SKM-1 treated with dmso at 0.1 percent for 144 hours (cell line): ENCODE measurements at regions not wholly inside any gene's neighbourhood (a gene's known extent, or its start where the extent isn't known, plus 50 kb on each side); places are given as distances from the start of the nearest gene placed in this dataset.

Experiments
- DNase-seq: peaks from one replicate; lab custom pipeline; 2025; ENCODE audit not compliant: unreplicated experiment; lab: John Stamatoyannopoulos, UW

DNA sequence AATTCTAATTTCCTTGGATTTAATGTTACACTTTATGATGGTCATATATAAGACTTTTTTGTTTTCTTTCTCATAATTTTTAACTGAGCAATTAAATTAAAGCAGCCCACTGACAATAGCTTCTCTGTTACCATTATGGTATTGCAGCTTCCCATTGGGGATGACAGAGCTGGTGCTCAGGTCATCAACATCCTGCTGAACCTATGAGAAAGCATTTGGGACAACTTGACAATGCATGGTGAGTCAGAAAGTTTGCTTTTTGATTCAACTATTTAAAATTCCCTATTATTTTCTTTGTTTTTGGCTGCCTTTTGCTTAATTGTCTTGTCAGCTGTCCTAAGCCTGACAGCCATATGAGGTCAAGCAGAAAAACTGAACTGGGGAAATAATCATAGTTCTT is 487.4 kb upstream of the RIOK2 start:
- no peak for DNase-seq

DNA sequence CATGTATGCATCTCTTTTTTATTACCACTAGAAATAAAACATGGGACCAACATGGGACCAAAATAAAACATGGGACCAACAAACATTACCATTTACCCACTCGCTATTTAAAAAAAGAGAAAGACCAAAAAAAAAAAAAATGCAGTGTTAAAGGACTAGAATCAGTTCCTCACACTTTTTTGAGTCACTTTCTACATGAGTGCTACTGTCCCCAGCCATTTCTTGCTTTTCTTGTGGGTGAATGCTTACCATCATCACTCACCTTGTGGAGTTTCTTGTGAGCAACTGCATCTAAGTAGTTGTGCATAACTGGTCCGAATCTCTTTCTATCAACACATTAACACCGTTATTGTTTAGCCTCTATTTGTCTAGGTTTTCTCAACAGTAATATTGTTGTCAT is 493.6 kb upstream of the RIOK2 start:
- no peak for DNase-seq

DNA sequence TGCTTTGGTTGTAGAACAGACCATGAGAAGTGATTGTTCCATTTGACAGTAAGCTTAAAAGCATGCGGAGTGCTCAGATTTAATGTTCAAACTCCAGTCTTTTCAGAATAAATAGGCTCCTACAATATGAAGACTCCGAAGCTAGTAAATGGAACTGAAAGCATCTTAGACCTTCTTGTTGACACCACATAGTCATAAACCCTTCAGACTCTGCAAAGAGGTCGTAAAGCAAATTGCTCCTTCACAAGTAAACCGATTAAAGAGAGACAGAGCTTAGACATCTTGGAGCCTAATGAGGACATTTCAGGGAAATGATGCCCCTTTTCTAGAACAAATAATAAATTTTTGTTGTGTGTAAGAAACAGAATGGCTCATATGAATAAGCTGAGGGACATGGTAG is 511.0 kb upstream of the RIOK2 start:
- no peak for DNase-seq

DNA sequence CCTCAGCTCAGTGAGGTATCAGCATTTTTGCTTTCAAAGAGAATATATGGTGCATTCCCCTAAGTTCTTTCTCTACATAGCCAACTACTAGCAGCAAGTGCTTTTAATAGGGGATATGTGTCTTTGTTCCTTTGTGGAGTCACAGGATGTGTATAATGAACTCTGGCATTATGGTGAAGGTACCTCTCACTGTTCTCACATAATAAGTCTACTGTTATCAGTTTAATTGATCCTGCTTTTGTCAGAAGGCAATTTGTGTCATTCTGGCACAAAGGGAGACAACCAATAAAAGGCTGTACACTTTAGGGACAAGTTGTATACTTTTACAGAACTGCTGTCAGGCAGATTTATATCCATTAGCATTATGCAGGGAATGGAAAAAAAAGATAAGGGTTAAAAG is 531.4 kb upstream of the RIOK2 start:
- DNase-seq, result no peak

DNA sequence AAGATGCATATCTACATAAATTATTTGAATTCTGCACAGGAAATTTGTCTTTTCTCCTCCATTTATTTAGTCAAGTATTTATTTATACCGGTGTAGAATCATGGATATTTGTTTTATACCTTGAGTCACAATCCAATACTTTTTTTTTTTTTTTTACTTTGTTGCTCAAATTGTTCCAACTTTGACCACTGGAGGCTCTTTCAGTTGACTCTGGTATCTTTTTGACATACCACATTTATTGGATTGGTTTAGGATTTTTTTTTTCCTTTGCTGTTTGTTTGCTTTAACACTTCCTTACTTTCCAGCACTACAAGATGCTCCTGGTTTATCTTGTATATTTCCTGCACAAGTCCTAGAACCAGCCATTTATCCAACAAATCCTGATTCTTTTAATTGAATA is 543.1 kb upstream of the RIOK2 start:
- no peak for DNase-seq

DNA sequence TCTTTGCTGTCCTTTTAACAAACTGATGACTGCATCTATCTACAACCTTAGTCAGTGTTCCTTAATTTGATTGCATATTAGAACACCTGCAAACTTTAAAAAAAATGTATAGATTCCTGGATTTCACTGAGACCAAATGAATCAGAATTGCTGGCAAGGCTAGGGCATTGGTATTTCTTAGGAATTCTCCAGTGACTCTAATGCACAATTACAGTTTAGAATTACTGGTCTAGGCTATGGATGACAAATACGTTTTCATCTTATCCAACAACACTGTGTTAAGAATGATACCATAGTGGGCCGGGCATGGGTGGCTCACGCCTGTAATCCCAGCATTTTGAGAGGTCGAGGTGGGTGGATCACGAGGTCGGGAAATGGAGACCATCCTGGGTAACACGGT is 545.9 kb upstream of the RIOK2 start:
- no peak for DNase-seq

DNA sequence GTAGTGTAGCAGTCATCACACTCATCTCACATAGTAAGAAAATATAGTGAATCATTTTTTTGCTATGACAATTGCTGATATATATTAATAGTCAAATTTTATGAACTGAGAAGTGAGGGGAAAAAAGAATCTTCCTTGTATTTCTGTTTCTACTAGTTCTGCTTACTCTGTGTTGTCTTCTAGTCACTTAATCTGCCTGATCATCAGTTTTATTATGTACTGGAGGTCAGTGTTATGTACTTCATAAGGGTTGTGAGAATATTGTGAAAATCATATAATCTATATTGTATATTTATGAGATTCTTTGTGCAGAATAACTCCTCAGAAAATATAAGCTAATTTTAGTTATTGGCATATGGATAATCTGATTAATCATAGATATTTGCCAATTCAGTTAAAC is 546.9 kb upstream of the RIOK2 start:
- DNase-seq, result no peak

DNA sequence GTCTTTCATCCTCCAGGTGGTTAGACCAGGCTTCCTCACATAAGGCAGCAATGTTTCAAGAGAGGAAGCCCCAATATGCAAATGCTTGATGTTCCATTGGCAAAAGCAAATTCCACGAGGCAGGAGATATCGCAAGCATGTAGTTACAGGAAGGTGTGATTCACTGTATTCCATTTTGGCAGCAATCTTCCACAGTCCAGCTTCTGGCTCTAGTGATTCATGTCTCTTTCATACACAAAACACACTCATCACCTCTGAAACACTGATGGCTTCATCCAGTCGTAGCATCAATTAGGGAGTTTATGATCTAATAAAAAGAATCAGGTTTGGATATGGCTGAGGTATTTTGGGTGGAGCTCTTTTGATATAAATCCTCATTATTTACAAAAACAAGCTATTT is 552.2 kb upstream of the RIOK2 start:
- no peak for DNase-seq

DNA sequence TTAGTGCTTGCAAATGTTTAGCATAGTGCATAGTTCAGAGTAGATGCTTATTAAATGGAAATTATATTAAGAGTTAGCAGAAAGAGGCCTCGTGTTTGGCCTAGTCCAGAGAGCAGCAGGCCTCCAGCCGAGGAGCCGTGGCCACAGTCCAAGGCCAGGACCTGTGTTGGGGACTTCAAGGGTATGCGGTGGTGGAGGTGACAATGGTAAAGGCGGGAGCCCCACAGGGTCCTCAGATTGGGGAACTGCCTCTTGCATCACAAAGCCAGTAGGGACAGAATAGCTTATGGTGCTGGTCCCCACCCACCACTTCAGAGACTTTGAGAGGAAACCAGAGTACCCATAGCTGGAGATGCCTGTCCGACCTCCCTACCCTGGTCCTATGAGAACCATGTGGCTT is 554.6 kb upstream of the RIOK2 start:
- DNase-seq, result no peak

DNA sequence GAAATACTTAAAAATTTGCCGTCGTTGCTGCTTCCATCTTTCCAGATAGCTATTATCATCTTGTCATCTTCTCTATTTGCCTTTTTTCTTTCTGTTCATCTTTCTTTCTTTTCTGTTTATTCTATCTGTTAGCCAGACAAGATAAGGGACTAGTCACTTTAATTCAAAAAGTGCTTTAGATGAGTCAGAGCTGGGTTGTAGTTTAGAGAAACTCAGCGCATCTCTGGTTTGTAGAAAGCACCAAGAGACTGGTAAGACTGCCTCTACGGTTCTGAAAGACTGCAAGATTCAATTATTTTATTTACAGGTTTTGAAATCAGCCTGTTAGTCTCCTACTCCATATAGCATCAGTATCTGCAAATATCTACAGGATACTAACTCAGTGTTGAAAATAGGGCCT is 562.8 kb upstream of the RIOK2 start:
- no peak for DNase-seq

DNA sequence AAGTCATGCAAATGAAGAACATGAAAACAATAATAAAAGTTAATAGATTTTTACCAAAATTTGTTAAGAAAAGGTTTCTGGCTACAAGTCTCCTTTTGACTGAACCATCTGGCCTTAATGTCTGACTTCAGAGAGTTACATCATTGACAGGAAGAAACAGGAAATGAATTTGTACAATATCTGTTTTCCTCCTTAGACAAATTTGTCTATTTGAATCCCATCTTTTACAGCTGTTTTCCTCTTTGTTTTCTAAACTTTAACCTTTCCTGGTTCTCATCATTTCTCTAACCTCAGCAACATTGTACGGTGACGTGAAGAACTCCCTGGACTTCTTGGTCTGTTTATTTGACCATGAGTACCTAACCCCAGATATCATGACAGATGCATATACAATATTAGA is 567.5 kb upstream of the RIOK2 start:
- no peak for DNase-seq

DNA sequence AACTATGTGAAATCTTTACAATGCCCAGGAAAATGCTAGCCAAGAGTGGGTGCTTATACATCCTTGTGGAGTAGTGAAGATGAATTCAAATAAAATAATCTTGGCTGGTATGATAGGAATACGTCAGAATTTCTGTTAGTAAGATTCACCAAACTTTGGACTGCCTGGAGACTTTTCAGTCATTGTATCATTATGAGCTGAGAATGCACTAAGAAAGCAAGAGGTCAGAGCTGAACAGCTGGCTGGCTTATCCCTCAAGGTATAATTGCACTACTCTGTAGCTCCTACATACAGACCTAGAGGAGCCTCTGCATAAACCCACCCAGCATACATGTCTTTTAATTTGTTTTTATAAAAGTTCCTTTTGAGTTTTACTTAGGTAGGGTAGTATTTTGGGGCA is 568.5 kb upstream of the RIOK2 start:
- no peak for DNase-seq

DNA sequence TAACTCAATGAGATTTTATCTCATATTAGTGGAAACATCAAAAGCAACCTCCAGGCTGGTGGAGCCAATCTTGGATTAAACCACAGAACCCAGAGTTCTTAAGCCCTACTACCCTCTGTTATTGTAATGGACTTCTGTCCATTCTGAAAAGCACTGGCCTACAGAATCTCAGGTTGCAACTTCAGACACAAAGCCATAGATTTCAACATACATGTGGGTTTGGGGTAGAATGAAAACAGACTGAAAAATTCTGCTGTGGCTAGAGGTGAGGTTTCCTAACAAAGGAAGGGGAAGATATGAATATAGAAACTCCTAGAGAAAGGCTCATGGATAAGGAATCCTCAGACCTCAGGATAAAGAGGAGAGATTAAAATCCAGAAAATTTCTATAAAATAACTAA is 569.8 kb upstream of the RIOK2 start:
- no peak for DNase-seq

DNA sequence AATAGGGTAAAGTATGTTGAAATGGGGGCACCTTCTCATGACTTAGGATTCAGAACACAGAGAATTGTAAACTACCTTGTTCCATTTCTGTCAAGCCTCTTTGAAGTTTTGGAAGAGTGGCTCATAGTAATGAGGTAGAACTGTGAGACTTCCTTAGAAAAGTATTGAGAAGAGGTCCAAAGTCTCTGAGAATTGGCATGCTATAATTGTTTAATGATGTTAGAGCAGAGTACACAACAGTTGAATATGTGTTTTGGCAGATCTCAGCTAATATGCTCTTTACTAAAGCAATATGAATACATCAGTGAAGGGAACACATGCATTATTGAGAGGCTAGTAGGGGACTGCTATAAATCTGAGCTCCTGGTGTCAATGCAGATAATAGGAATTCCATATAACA is 579.4 kb upstream of the RIOK2 start:
- no peak for DNase-seq

DNA sequence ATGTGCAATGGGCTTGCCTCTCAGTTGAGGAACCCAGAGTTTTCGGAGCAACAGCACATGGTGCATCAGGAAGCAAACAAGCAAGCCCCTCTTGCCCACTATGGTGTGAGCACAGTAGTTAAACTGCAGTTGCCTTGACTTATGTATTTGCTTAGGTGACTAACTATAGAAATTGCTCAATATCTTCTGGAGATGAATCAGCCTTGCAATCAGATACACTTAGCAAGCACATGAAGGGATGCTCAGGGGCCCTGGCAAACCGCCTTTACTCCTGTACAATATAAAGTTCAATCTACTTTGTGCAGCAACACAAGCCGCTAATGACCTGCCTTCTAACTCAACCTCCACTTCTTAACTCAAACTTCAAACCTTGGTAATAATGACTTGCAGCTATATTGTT is 581.7 kb upstream of the RIOK2 start:
- DNase-seq, result no peak

DNA sequence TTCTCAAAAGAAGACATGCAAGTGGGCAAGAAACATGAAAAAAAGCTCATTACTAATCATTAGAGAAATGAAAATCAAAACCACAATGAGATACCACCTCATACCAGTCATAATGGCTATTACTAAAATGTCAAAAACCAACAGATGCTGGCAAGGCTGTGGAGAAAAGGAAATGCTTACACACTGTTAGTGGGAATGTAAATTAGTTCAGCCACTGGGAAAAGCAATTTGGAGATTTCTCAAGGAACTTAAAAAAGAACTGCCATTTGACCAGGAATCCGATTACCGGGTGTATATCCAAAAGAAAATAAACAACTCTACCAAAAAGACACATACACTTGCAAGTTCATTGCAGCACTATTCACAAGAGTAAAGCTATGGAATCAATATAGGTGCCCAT is 595.4 kb upstream of the RIOK2 start:
- DNase-seq, result no peak

DNA sequence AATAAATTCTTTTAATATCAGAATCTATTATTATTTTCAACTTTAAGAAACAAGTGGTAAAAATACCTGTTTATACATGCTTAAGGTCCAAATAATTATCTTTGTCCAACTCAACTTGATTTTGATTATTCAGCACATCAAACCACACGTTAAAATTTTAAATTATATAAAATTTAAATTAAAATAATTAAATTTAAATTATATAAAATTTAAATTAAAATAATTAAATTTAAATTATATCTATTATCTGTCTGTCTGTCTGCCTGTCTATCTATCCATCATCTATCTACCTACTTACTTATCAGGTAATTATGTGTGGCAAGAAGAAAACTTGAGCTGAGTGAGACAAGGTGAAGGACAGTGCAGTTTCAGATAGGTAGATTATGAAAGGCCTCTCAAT is 605.3 kb upstream of the RIOK2 start:
- no peak for DNase-seq

DNA sequence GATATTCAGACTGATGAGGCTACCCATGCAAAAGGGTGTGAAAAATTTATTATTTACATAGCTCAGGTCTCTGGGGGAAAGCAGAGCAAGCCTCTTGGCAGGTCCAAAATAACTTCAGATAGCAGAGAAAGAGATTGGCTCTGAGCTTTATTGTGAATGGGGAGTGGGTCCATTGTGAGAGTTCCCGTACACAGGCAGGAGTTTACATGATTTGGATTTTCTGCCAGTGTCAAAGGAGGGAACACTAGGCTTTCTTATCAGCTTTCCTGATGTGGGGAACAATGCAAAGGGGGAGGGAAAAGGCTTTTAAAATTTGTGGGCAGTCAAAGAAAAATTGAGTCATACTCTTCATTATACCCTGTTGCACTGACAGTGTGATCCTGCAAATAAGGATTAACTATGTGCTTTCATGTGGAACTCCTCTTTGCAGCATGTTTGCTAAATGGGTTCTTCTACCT is 615.0 kb upstream of the RIOK2 start:
- DNase-seq, result no peak

DNA sequence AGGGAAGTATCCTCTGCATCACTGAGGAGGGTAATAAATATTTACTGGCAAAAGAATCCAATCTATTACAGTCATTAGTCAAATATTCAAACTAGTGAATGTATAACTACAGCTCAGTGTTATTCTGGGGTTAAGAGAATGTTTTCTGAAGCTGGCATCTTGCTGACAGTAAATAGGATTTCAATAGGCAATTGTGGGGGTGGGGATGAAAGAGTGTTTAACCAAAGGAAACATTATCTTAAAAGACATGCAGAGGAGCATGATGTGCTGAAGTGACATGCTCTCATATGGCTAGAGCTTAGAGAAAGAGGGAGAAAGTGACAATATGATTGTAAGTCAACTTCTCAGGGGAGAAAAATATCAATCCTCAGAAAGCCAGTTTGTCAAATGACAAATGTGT is 618.4 kb upstream of the RIOK2 start:
- DNase-seq, result no peak

DNA sequence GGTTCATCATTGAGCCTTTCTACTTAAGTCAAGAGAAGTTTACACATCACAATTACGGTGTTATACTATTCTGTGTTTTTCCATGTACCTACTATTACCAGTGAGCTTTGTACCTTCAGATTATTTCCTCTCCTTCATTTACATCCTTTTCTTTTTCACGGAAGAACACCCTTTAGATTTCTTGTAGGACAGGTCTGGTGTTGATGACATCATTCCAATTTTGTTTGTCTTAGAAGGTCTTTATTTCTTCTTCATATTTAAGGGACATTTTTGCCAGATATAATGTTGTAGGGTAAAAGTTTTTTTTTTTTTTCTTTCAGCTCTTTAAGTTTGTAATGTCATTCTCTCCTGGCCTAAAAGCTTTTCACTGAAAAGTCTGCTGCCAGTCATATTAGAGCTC is 637.1 kb upstream of the RIOK2 start:
- DNase-seq, result no peak

DNA sequence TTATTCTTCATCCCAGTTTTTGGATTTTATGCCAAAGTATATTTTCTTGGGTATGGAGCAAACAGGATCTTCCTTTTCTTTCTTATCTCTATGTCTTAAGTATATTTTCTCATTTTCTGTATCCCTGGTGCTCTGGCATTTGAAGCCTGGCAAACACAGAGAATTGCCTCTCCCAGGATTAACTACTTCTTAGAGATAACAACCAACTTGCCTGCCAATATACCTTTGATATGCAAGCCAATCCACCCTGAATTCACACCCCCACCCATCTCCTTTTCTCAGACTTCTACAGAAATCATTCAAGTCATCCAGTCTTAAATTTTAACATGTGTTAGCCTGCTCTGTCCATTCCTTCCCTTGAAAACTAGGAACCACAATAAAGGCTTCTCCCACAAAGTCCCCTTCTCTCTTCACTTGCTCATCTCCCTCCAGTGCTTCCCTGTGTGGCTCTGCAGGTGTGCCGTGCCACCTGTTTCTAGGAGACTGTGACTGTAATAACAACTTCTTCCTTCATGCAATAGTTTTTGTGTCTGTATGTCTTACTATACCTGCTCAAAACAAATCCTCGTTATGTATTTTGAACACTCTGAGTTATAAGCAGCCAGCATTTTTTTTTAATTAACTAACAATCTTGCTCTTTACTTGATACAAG is 649.7 kb upstream of the RIOK2 start:
- DNase-seq, result no peak

DNA sequence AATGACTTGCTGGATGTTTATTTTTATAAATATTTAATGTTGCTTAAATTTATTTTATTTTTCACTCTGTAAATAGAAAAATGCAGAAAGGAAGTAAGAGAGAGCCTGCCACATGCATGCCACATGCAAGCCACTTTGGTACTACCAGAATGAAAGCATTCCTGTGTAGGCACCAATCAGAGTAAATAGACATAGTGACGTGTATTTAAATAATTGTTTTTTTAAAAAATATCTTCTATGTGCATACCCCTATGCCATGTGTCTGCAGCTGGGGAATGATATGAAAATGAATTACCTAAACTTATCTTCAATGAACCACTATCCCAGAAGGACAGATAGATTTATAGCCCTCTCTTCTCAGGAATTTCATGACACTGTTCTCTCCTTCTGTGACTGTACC is 651.5 kb upstream of the RIOK2 start:
- DNase-seq, result no peak

DNA sequence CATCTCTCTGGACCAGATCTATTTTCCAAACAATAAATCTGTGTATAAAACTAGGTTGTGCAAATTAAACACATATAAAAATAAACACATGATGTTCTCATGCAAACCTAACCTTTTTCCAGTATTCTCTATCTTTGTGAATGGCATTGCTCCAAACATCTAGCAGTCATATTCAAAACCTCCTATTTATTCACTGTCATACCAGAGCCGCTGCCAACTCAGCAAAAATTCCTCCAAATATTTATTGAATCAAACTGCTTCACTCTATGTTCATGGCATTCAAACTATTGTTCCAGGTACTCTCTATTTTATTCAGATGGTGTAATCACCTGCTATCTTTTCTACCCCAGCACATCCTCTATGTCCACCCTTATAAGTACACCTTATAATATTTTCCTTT is 652.1 kb upstream of the RIOK2 start:
- no peak for DNase-seq

DNA sequence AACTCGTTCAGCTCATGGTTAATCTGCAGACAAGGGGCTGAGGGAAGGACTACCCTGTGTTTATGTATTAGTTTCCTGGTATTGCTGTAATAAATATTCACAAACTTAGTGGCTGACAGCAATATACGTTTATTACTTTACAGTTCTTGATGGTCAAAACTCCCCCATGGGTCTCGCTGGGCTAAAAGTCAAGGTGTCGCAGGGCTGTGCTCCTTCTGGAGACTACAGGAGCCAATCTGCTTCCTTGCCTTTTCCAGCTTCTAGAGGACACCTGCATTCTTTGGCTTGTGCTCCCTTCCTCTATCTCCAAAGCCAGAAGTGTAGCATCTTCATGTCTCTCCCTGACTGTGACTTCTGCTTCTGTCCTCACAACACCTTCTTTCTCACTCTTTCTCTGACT is 653.8 kb upstream of the RIOK2 start:
- no peak for DNase-seq
